ENCODE measurements at regions not wholly inside any gene's neighbourhood (a gene's known extent, or its start where the extent isn't known, plus 50 kb on each side); places are given as distances from the start of the nearest gene placed in this dataset.

DNA sequence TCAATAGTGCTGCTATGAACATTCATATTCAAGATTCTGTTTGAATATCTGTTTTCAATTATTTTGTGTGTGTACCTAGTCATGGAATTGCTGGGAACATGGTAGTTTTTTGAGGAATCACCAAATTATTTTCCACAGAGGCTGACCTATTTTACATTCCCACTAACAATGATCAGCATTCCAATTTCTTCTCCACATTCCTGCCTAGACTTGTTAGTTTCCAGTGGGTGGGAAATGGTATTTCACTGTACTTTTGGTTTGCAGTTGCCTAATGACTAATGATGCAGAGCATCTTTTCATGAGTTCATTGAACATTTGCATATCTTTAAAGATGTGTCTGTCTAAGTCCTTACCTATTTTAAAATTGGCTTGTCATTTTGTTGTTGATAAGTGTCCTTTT lies 1182.6 kb upstream of the B3GALT2 start:
- TF ChIP-seq GATA2 (IDR thresholded peaks at IDR 0.05; ENCODE audit: low read depth, low read length) (no peak), GATA3 (IDR thresholded peaks at IDR 0.05; ENCODE audit: low read depth, low read length) (no peak)
